GM19467 (cell line): ENCODE measurements at regions not wholly inside any gene's neighbourhood (a gene's known extent, or its start where the extent isn't known, plus 50 kb on each side); places are given as distances from the start of the nearest gene placed in this dataset.
"Not testable (repeated sequence)": the region's sequence is repeated elsewhere in the genome, so short reads cannot be mapped to it uniquely, and the experiment has no call there.

Source experiments
- ATAC-seq: cut with Tn5 transposase; IDR thresholded peaks from one replicate; pipeline ENCODE4 v1.9.1; 2021; ENCODE audit warnings: mild to moderate bottlenecking, moderate library complexity; ENCODE audit not compliant: unreplicated experiment

GRCh38 chr3:195976876-195977275, 68.5 kb upstream of the TNK2 start:
- not testable (repeated sequence) for ATAC-seq

GRCh38 chr3:195974281-195974680, 65.9 kb upstream of the TNK2 start:
- ATAC-seq: not testable (repeated sequence)

DNA sequence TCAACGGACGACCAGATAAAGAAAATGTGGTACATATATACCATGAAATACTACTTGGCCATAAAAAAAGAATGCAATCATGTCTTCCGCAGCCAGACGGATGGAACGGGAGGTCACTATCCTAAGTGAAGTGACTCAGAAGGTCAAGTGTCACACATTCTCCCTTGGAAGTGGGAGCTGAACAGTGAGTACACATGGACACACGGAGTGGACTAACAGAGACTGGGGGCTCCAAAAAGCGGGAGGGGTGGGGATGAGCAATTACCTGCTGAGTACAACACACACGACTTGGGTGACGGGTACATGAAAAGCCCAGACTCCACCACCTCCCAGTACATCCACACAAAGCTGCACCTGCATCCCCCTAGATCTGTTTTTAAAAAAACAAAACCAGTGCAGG, 62.5 kb upstream of the TNK2 start:
- ATAC-seq: not testable (repeated sequence)

- ATAC-seq: not testable (repeated sequence)
These were observed 61.8 kb upstream of the TNK2 start for GRCh38 chr3:195969838-195970776.

DNA sequence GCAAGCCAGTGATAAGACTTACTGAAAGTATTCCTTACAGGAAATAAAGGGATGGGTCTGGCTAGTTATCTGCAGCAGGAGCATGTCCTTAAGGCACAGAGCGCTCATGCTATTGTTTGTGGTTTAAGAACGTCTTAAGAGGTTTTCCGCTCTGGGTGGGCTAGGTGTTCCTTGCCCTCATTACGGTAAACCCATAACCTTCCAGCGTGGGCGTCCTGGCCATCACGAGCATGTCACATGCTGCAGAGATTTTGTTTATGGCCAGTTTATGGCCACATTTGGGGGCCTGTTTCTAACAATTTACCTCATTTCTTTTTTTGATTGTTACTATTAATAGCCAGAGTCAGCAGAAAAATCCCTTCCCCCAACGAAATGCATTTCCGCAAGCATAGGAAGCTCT, 61.0 kb upstream of the TNK2 start:
- not testable (repeated sequence) for ATAC-seq

DNA sequence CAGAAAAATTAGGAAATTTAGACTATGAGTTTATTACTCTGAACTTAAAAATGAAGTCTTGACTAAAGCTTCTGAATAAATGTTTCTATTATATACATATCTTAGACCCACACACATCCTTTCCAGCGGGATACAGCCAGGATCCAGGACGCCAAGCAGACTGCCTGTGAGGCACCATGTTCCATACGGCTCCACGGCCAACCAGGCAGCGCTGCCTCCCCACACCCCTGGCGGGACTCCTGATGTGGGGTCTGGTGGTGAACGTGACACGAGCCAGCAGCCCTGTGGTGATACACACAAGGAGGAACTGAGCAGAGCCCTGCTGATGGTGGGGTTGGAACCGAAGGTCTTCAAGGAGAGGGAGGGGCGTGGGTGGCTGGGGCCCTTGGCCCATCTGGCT, 59.8 kb upstream of the TNK2 start:
- ATAC-seq: not testable (repeated sequence)

- not testable (repeated sequence) for ATAC-seq
These were observed 59.0 kb upstream of the TNK2 start for GRCh38 chr3:195967387-195967720.

GRCh38 chr3:195966563-195967386, 58.4 kb upstream of the TNK2 start:
- ATAC-seq: not testable (repeated sequence)

DNA sequence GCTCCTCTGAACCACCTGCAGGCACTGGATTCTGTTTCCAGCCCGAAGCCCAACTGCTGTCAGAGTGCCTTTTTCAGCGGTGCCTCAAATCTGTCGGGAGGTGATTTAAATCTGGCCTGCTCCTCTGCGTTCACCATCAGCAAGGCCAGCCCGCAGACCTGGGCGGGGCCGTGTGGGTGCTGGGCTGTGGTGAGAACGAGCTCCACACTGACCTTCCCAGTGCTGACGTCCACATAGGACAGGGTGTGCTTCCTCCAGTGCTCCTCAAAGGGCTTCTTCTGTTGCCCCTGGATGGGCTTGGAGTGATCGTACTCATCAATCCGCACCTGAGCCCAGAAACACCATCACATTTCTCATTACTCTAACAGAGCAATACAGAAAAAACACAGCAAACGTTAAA, 56.9 kb upstream of the TNK2 start:
- ATAC-seq: not testable (repeated sequence)

- ATAC-seq: not testable (repeated sequence)
These were observed 56.2 kb upstream of the TNK2 start for GRCh38 chr3:195964318-195965107.

GRCh38 chr3:195962222-195962621, 53.9 kb upstream of the TNK2 start:
- ATAC-seq: not testable (repeated sequence)

DNA sequence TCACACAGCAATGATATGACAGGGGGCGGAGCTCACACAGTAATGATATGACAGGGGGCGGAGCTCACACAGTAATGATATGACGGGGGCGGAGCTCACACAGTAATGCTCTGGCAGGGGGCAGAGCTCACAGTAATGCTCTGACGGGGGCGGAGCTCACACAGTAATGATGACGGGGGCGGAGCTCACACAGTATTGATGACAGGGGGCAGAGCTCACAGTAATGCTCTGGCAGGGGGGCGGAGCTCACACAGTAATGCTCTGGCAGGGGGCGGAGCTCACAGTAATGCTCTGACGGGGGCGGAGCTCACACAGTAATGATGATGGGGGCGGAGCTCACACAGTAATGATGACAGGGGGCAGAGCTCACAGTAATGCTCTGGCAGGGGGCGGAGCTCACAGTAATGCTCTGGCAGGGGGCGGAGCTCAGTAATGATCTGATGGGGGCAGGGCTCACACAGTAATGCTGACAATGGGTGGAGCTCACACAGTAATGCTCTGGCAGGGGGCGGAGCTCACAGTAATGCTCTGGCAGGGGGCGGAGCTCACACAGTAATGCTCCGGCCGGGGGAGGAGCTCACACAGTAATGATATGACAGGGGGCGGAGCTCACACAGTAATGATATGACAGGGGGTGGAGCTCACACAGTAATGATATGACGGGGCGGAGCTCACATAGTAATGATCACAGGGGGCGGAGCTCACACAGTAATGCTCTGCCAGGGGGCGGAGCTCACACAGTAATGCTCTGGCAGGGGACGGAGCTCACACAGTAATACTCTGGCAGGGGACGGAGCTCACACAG, 52.8 kb upstream of the TNK2 start:
- not testable (repeated sequence) for ATAC-seq

DNA sequence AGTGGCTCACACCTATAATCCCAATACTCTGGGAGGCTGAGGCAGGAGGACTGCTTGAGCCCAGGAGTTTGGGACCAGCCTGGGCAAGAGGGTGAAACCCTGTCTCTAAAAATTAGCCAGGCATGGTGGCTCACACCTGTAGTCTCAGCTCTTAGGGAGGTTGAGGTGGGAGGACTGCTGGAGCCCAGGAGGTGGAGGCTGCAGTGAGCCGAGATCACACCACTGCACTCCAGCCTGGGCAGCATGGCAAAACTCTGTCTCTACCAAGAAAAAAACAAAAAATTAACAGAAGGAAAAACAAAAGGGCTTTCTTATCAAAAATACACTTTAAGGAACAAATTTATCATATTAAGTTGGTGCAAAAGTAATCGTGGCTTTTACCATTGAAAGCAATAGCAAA, 51.8 kb upstream of the TNK2 start:
- ATAC-seq: not testable (repeated sequence)

DNA sequence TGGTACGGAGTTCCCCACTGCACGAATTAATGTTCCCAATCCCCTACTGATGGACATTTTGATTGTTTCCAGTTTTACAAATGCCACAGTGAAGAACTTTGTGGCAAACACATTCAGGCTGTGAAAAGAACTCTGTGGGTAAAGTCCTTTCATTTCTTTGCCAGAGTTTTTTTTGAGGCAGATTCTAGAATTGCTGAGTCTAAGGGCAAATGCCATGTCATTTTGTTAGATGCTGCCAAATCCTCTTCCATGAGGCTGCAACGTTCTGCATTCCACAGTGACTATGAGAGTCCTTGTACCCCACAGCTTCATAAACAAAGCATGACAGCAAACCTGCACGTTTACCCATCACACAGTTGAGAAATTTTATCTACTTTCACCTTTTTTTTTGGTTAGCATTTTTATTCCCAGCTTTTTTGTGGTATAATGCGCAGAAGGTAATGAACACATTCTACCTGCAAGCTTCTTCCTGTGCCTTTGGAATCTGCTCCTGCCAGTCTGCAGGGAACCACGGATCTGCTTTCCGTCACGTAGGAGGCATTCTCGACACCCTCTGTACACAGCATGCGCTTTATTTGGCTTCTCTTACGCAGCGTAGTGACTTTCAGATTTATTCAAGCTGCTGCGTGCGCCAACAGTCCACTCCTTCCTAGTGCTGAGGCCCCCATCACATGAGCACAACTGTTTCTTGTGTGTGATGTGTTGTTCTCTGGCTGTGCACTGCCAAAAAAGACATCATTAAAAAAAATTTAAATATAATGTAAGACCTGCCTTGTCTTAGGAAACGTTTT, 51.2 kb upstream of the TNK2 start:
- not testable (repeated sequence) for ATAC-seq

GRCh38 chr3:195958736-195959135, 50.4 kb upstream of the TNK2 start:
- not testable (repeated sequence) for ATAC-seq
